Osteocyte (in vitro differentiated cells): ENCODE measurements at regions not wholly inside any gene's neighbourhood (a gene's known extent, or its start where the extent isn't known, plus 50 kb on each side); places are given as distances from the start of the nearest gene placed in this dataset.

ENCODE experiments used
- DNase-seq: peaks from one replicate; pipeline ENCODE4 v3.0.0; 2021; ENCODE audit warnings: mixed read lengths; ENCODE audit not compliant: unreplicated experiment; ENCODE audit errors: extremely low spot score
- H3K27ac Mint-ChIP-seq: one replicate; pipeline ENCODE4 v1.8.0; 2021; ENCODE audit warnings: mild to moderate bottlenecking, mixed read lengths; ENCODE audit not compliant: unreplicated experiment
- H3K27me3 Mint-ChIP-seq: one replicate; pipeline ENCODE4 v1.8.0; 2021; ENCODE audit warnings: mixed read lengths; ENCODE audit not compliant: unreplicated experiment
- H3K36me3 Mint-ChIP-seq: one replicate; pipeline ENCODE4 v1.8.0; 2021; ENCODE audit warnings: mixed read lengths; ENCODE audit not compliant: unreplicated experiment
- H3K4me1 Mint-ChIP-seq: one replicate; pipeline ENCODE4 v1.8.0; 2021; ENCODE audit warnings: mixed read lengths; ENCODE audit not compliant: unreplicated experiment
- H3K4me3 Mint-ChIP-seq: one replicate; pipeline ENCODE4 v1.8.0; 2021; ENCODE audit warnings: mild to moderate bottlenecking, moderate library complexity, mixed read lengths; ENCODE audit not compliant: unreplicated experiment
- H3K9me3 Mint-ChIP-seq: one replicate; pipeline ENCODE4 v1.8.0; 2021; ENCODE audit warnings: mixed read lengths; ENCODE audit not compliant: unreplicated experiment
- CTCF ChIP-seq: fragments of 200-600 bp; sonication (generic); IDR thresholded peaks from 2 replicates; pipeline ENCODE4 v1.5.0; 2021; ENCODE audit warnings: antibody characterized with exemption, mild to moderate bottlenecking, moderate library complexity

DNA sequence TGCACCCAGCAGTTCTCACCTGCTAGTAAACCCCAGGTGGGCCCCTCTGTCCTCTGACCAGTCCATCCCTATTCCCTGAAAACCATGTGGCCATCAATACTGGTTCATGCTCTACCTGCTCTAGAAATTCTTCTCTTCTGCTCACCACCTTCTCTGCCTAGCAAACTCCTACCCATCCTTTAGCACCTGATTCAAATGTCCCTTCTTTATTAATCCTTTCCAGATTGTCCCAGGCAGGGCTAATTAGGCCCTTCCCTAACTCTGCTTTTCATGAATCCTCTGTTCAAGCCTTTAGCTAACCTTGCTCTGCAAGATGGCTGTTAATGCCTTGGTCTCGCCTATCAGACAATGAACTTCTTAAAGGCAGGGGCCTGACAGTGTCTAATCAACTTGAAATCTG is 62.1 kb upstream of the TRABD2B start:
- no peak for TF ChIP-seq CTCF
- no peaks in the 10 kb centered on the region for H3K36me3 Mint-ChIP-seq
- H3K4me3 Mint-ChIP-seq: no peak overlapping the region
- peaks cover 34% of the 10 kb centered on the region for H3K27me3 Mint-ChIP-seq
- no peak for DNase-seq
- H3K4me1 Mint-ChIP-seq: no peaks in the 10 kb centered on the region
- no peak overlapping the region for H3K27ac Mint-ChIP-seq
- no peaks in the 10 kb centered on the region for H3K9me3 Mint-ChIP-seq

DNA sequence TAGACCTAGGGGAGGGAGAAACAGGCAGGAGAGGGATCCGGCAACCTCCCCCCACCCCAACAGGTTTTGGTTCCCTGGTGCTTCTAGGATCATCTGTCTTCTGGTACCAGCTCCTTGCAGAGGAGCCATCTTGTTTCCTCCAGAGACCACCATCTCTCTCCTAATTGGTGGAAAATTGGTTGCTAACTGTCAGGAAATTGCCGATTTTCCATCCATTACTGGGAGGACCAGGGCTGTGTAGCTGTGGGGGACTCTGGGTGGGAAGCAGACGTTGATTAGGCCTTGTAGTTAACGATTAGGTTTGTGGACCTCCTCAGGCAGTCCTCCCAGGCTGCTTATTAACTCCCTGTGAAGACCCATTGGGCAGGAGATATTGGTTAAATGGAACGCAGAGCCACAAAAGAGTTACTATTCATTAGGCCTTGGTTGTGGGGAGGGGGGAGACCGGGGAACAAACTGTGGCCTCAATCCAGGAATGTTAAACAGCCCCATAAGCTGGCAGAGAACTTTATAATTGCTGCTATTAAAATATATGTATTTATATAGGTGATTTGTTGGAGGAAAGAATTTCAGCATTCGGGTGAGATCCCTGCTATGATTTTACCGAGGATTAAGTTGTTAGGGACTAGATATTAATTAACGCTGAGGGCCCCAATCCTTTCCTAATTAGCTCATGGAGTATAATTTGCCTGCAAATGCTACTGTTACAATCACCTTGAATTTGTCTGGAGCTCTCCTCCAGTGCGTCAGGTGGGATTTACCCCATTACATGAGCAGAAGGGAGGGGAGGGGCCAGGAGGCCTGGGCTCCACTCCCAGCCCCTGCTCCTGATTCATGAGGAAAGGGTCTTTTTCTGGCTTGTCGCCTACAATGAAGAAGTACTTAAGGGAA is 61.2 kb upstream of the TRABD2B start:
- H3K27me3 Mint-ChIP-seq: peaks cover 34% of the 10 kb centered on the region
- no peaks in the 10 kb centered on the region for H3K9me3 Mint-ChIP-seq
- H3K4me1 Mint-ChIP-seq: peaks cover 3% of the 10 kb centered on the region
- no peak for TF ChIP-seq CTCF
- no peak overlapping the region for H3K4me3 Mint-ChIP-seq
- H3K36me3 Mint-ChIP-seq: no peaks in the 10 kb centered on the region
- no peak for DNase-seq
- H3K27ac Mint-ChIP-seq: no peak overlapping the region

DNA sequence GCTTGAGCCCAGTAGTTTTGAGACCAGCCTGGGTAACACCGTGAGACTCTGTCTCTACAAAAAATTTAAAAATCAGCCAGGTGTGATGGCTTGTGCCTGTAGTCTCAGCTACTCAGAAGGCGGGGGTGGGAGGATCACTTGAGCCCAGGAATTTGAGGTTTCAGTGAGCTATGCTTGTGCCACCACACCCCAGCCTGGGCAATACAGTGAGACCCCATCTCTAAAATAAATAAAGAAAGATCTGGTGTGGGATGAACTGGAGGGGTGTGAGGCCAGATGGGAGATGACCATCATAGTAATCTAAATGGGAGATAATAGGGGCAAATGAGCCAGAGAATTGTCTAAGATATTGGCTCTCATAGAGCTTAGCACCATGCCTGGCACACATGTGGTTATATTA is 60.1 kb upstream of the TRABD2B start:
- Mint-ChIP-seq H3K36me3 (no peaks in the 10 kb centered on the region), H3K4me1 (peaks cover 12% of the 10 kb centered on the region), H3K9me3 (no peaks in the 10 kb centered on the region), H3K4me3 (no peak overlapping the region), H3K27me3 (peaks cover 34% of the 10 kb centered on the region), H3K27ac (no peak overlapping the region)
- DNase-seq: no peak
- no peak for TF ChIP-seq CTCF

GRCh38 chr1:48055876-48056764 is 58.9 kb upstream of the TRABD2B start:
- no peak for TF ChIP-seq CTCF
- no peaks in the 10 kb centered on the region for H3K36me3 Mint-ChIP-seq
- H3K4me3 Mint-ChIP-seq: no peak overlapping the region
- peaks cover 29% of the 10 kb centered on the region for H3K27me3 Mint-ChIP-seq
- peaks cover 23% of the 10 kb centered on the region for H3K4me1 Mint-ChIP-seq
- H3K27ac Mint-ChIP-seq: no peak overlapping the region
- no peaks in the 10 kb centered on the region for H3K9me3 Mint-ChIP-seq
- DNase-seq: no peak

GRCh38 chr1:48054232-48054631 is 57.0 kb upstream of the TRABD2B start:
- DNase-seq: no peak
- Mint-ChIP-seq H3K9me3 (no peaks in the 10 kb centered on the region), H3K27me3 (peaks cover 19% of the 10 kb centered on the region), H3K27ac (no peak overlapping the region), H3K4me3 (no peak overlapping the region), H3K4me1 (peaks cover 26% of the 10 kb centered on the region), H3K36me3 (no peaks in the 10 kb centered on the region)
- no peak for TF ChIP-seq CTCF
